A549 (cell line): ENCODE measurements at regions not wholly inside any gene's neighbourhood (a gene's known extent, or its start where the extent isn't known, plus 50 kb on each side); places are given as distances from the start of the nearest gene placed in this dataset.

Experiments used
- EP300 ChIP-seq, 2 experiments: fragments of >200 bp; sonication (Bioruptor Twin); formaldehyde crosslinking; IDR thresholded peaks; 2 replicates in 1 of 2; 3 replicates in 1 of 2; pipeline ENCODE4 v1.6.1; 2016 to 2017
- NFE2L2 ChIP-seq: fragments of 150-350 bp; conservative IDR thresholded peaks from 2 replicates; pipeline ENCODE4 v1.6.1; 2014; ENCODE audit warnings: low read length
- TF ChIP-seq, protein P1 (sequence below): IDR thresholded peaks from 2 replicates; pipeline ENCODE4 v1.6.1; 2012
- TF ChIP-seq, protein P2 (sequence below): fragments of >200 bp; sonication (Bioruptor Twin); formaldehyde crosslinking; IDR thresholded peaks from 3 replicates; pipeline ENCODE4 v1.5.1; 2016

DNA sequence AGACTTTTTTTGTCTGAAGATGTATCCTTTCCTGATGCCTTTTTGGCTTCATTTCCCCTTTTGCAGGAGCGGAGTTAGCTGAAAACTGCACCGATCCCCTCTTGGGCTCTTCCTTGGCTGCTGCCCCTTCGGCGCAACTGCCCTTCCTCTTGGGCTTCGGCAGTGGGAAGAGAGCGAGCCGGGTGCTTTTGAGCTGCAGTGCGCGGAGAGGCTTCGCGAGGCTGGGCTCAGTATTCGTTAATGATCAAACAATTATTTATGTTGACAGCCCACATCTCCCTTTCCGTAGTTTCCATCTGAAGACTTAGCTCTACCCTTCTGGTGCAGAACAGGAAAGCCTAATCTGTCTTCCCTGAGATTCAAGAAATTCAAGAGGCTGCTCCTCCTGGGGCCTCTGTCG lies 170.8 kb downstream of the CSNK2A3 start:
- TF ChIP-seq, protein P1, sequence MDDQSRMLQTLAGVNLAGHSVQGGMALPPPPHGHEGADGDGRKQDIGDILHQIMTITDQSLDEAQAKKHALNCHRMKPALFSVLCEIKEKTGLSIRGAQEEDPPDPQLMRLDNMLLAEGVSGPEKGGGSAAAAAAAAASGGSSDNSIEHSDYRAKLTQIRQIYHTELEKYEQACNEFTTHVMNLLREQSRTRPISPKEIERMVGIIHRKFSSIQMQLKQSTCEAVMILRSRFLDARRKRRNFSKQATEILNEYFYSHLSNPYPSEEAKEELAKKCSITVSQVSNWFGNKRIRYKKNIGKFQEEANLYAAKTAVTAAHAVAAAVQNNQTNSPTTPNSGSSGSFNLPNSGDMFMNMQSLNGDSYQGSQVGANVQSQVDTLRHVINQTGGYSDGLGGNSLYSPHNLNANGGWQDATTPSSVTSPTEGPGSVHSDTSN, result no peak
- TF ChIP-seq NFE2L2 (no peak), EP300 (IDR thresholded peaks at IDR 0.05) (no peak)
- TF ChIP-seq, protein P2, sequence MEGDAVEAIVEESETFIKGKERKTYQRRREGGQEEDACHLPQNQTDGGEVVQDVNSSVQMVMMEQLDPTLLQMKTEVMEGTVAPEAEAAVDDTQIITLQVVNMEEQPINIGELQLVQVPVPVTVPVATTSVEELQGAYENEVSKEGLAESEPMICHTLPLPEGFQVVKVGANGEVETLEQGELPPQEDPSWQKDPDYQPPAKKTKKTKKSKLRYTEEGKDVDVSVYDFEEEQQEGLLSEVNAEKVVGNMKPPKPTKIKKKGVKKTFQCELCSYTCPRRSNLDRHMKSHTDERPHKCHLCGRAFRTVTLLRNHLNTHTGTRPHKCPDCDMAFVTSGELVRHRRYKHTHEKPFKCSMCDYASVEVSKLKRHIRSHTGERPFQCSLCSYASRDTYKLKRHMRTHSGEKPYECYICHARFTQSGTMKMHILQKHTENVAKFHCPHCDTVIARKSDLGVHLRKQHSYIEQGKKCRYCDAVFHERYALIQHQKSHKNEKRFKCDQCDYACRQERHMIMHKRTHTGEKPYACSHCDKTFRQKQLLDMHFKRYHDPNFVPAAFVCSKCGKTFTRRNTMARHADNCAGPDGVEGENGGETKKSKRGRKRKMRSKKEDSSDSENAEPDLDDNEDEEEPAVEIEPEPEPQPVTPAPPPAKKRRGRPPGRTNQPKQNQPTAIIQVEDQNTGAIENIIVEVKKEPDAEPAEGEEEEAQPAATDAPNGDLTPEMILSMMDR, result no peak
